ENCODE measurements at regions not wholly inside any gene's neighbourhood (a gene's known extent, or its start where the extent isn't known, plus 50 kb on each side); places are given as distances from the start of the nearest gene placed in this dataset.

- TF ChIP-seq POLR2A (IDR thresholded peaks at IDR 0.05) = no peak
- TF ChIP-seq POLR2AphosphoS5 (IDR thresholded peaks at IDR 0.05) = no peak
These were observed 86.8 kb upstream of the VEGFC start for GRCh38 chr4:176879380-176880116.

Measured in suprapubic skin (tissue), 4 donors.